ENCODE measurements at regions not wholly inside any gene's neighbourhood (a gene's known extent, or its start where the extent isn't known, plus 50 kb on each side); places are given as distances from the start of the nearest gene placed in this dataset.

DNA sequence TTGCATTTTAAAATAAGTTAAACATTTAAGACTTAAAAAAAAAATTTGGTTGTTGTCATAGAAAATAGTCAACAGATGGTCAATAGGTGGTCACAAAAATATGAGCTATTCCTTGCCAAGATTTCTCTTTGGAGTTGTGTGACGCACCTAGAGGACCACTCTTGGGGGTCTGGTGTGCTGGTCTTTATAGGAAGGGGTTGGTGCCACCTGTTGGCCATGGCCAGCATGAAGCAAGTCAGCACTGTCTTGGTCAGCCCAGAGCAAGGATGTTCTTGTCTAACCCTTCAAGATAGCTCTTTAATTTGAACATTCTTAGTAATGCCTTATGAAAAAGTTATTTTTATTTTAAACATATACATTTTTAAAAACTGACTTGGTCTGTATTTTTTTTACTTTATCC is 267.9 kb upstream of the CNTNAP2 start:
- in situ Hi-C loops (cut with MboI; ENCODE audit: low sequenced_read_pairs) (no loop called here), dilution Hi-C loops (cut with HindIII; ENCODE audit: low sequenced_read_pairs, unreplicated experiment) (no loop called here), intact Hi-C loops (cut with micrococcal nuclease) (no loop called here)
- Histone ChIP-seq H3K4me3 (ENCODE audit: insufficient read depth, low read depth, low read length) (no peak overlapping the region), H3K27me3 (ENCODE audit: control insufficient read depth, insufficient read depth, low read length) (no peaks in the 10 kb centered on the region), H4K91ac (ENCODE audit: insufficient read depth, low read depth, low read length) (no peak overlapping the region), H3K56ac (ENCODE audit: extremely low read depth, insufficient read depth, low read length) (no peak overlapping the region), H2AK9ac (replicated peaks; ENCODE audit: low read depth, low read length, poor library complexity) (no peak overlapping the region), H2BK15ac (ENCODE audit: low read depth, low read length) (no peak overlapping the region), H4K5ac (ENCODE audit: low read depth, low read length) (no peak overlapping the region), H2BK5ac (ENCODE audit: low read depth, low read length, poor library complexity, severe bottlenecking) (no peak overlapping the region), H3K9ac (ENCODE audit: low read depth, low read length) (no peak overlapping the region), H3K14ac (replicated peaks; ENCODE audit: low read depth, low read length) (no peak overlapping the region), H3K36me3 (ENCODE audit: control insufficient read depth, insufficient read depth, low read length) (no peaks in the 10 kb centered on the region), H4K8ac (ENCODE audit: low read depth in 2 of 2, low read length in 2 of 2) (no peak overlapping the region), H3K9me3 (ENCODE audit: control insufficient read depth, insufficient read depth, low read length) (peaks cover 9% of the 10 kb centered on the region), H2AK5ac (ENCODE audit: low read depth, low read length) (no peak overlapping the region), H2BK120ac (ENCODE audit: low read depth, low read length) (no peak overlapping the region), H3K4me1 (ENCODE audit: control insufficient read depth, insufficient read depth, low read length) (no peaks in the 10 kb centered on the region), H4K20me1 (ENCODE audit: insufficient read depth, low read length) (no peaks in the 10 kb centered on the region), H2BK20ac (ENCODE audit: low read depth, low read length) (no peak overlapping the region), H3K9me1 (ENCODE audit: insufficient read depth, low read length) (no peaks in the 10 kb centered on the region), H3K4ac (ENCODE audit: low read depth, low read length) (no peak overlapping the region), H3K27ac (ENCODE audit: insufficient read depth, low read length) (no peak overlapping the region), H3K79me1 (ENCODE audit: low read depth in 1 of 2, low read length in 2 of 2) (no peaks in the 10 kb centered on the region), H2AFZ (replicated peaks; ENCODE audit: low read length, poor library complexity) (no peak overlapping the region), H3K4me2 (ENCODE audit: low read depth, low read length) (no peak overlapping the region), H3K23ac (ENCODE audit: low read depth, low read length) (no peak overlapping the region), H3K18ac (ENCODE audit: low read depth, low read length) (no peak overlapping the region)
- no peak for DNase-seq
- ChIA-PET POLR2A (ENCODE audit: unreplicated experiment) (no interaction called here), CTCF (interaction anchor here (1.2 kb wide), 1 partner anchor 197 kb away, joined by 4 read pairs; no protein-coding TSS in a partner anchor)
- ATAC-seq (ENCODE audit: low read depth), result no peak
- no TSS peak for BruUV-seq (replicated peaks)
- WGBS, 2 experiments (ENCODE audit: extremely low coverage in 2 of 2, insufficient read length in 1 of 2), result no CpG with 5 or more reads among the region's 1 CpG
- TF ChIP-seq CEBPB (IDR thresholded peaks at IDR 0.05; ENCODE audit: low read depth, low read length) (no peak), RFX5 (IDR thresholded peaks at IDR 0.05; ENCODE audit: low read depth, low read length) (no peak), MAFK (IDR thresholded peaks at IDR 0.05; ENCODE audit: low read depth, low read length) (no peak), FOS (IDR thresholded peaks at IDR 0.05; ENCODE audit: low read depth, low read length) (no peak), BHLHE40 (IDR thresholded peaks at IDR 0.05; ENCODE audit: low read depth, low read length) (no peak), MXI1 (IDR thresholded peaks at IDR 0.05; ENCODE audit: borderline replicate concordance, low read depth, low read length) (no peak), RAD21 (IDR thresholded peaks at IDR 0.05; ENCODE audit: low read length) (no peak), POLR2A (IDR thresholded peaks at IDR 0.05; ENCODE audit: low read depth, low read length) (no peak)
- TF ChIP-seq, protein P1, sequence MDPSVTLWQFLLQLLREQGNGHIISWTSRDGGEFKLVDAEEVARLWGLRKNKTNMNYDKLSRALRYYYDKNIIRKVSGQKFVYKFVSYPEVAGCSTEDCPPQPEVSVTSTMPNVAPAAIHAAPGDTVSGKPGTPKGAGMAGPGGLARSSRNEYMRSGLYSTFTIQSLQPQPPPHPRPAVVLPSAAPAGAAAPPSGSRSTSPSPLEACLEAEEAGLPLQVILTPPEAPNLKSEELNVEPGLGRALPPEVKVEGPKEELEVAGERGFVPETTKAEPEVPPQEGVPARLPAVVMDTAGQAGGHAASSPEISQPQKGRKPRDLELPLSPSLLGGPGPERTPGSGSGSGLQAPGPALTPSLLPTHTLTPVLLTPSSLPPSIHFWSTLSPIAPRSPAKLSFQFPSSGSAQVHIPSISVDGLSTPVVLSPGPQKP (IDR thresholded peaks at IDR 0.05; ENCODE audit: borderline replicate concordance, low read depth, low read length), result no peak
- TF ChIP-seq, protein P2, sequence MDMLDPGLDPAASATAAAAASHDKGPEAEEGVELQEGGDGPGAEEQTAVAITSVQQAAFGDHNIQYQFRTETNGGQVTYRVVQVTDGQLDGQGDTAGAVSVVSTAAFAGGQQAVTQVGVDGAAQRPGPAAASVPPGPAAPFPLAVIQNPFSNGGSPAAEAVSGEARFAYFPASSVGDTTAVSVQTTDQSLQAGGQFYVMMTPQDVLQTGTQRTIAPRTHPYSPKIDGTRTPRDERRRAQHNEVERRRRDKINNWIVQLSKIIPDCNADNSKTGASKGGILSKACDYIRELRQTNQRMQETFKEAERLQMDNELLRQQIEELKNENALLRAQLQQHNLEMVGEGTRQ (IDR thresholded peaks at IDR 0.05; ENCODE audit: low read depth, low read length), result no peak
- TF ChIP-seq, protein P3, sequence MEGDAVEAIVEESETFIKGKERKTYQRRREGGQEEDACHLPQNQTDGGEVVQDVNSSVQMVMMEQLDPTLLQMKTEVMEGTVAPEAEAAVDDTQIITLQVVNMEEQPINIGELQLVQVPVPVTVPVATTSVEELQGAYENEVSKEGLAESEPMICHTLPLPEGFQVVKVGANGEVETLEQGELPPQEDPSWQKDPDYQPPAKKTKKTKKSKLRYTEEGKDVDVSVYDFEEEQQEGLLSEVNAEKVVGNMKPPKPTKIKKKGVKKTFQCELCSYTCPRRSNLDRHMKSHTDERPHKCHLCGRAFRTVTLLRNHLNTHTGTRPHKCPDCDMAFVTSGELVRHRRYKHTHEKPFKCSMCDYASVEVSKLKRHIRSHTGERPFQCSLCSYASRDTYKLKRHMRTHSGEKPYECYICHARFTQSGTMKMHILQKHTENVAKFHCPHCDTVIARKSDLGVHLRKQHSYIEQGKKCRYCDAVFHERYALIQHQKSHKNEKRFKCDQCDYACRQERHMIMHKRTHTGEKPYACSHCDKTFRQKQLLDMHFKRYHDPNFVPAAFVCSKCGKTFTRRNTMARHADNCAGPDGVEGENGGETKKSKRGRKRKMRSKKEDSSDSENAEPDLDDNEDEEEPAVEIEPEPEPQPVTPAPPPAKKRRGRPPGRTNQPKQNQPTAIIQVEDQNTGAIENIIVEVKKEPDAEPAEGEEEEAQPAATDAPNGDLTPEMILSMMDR (conservative IDR thresholded peaks at IDR 0.05; ENCODE audit: low read depth, low read length), result no peak

All from IMR-90 (cell line).